HUES48 (cell line): ENCODE measurements at regions not wholly inside any gene's neighbourhood (a gene's known extent, or its start where the extent isn't known, plus 50 kb on each side); places are given as distances from the start of the nearest gene placed in this dataset.
"Not testable (repeated sequence)": the region's sequence is repeated elsewhere in the genome, so short reads cannot be mapped to it uniquely, and the experiment has no call there.

Source experiments
- H3K27ac ChIP-seq: one replicate; pipeline ENCODE4 v1.7.0; 2013; ENCODE audit warnings: low read depth, low read length, inconsistent platforms
- H3K27me3 ChIP-seq: 2 replicates; pipeline ENCODE4 v1.6.1; 2013; ENCODE audit warnings: mild to moderate bottlenecking, low read length; ENCODE audit not compliant: control insufficient read depth, insufficient read depth
- H3K36me3 ChIP-seq: 2 replicates; pipeline ENCODE4 v1.6.1; 2013; ENCODE audit warnings: low read length; ENCODE audit not compliant: control insufficient read depth, insufficient read depth
- H3K4me1 ChIP-seq: 2 replicates; pipeline ENCODE4 v1.6.1; 2013; ENCODE audit warnings: mild to moderate bottlenecking, low read length; ENCODE audit not compliant: control insufficient read depth, insufficient read depth
- H3K4me3 ChIP-seq: 2 replicates; pipeline ENCODE4 v1.5.1; 2013; ENCODE audit warnings: mild to moderate bottlenecking, low read depth, low read length
- H3K9ac ChIP-seq: 2 replicates; pipeline ENCODE4 v1.6.1; 2013; ENCODE audit warnings: mild to moderate bottlenecking, low read depth, low read length, moderate library complexity
- H3K9me3 ChIP-seq: 2 replicates; pipeline ENCODE4 v1.6.1; 2013; ENCODE audit warnings: low read length; ENCODE audit not compliant: control insufficient read depth, insufficient read depth

GRCh38 chr14:88951370-88951769, 126.9 kb downstream of the TTC8 start:
- H3K27ac ChIP-seq, result no peak overlapping the region
- no peaks in the 10 kb centered on the region; the same call in 1 of the 2 replicates for H3K9me3 ChIP-seq
- no peak overlapping the region for H3K4me3 ChIP-seq
- no peaks in the 10 kb centered on the region for H3K27me3 ChIP-seq
- H3K9ac ChIP-seq, result no peak overlapping the region
- no peaks in the 10 kb centered on the region for H3K4me1 ChIP-seq
- no peaks in the 10 kb centered on the region for H3K36me3 ChIP-seq

DNA sequence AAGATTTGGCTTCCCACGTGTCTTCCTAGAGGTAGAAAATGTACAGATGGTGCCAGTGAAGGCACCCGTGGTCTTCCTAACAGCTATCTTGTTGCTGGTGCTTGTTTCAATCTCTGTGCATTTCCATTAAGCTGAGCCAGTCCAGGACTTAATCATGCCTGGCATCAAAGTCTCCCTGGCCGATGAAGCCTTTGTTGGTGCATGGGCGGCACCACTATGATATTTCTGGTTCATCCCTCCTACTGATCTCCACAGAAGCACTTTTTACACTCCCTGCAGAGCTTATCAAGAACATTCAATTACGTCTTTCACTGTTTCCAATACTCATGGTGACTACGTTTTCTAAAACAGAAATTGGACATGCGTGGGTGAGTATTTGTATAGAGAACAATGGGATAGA, 128.4 kb downstream of the TTC8 start:
- Histone ChIP-seq H3K9me3 (no peaks in the 10 kb centered on the region; the same call in 1 of the 2 replicates), H3K4me3 (no peak overlapping the region), H3K9ac (no peak overlapping the region), H3K27me3 (no peaks in the 10 kb centered on the region), H3K4me1 (no peaks in the 10 kb centered on the region), H3K27ac (no peak overlapping the region), H3K36me3 (no peaks in the 10 kb centered on the region)

- no peaks in the 10 kb centered on the region for H3K4me1 ChIP-seq
- H3K9me3 ChIP-seq, result no peaks in the 10 kb centered on the region; the same call in 1 of the 2 replicates
- H3K4me3 ChIP-seq, result no peak overlapping the region
- H3K27me3 ChIP-seq, result no peaks in the 10 kb centered on the region
- H3K27ac ChIP-seq, result no peak overlapping the region
- H3K9ac ChIP-seq, result no peak overlapping the region
- no peaks in the 10 kb centered on the region for H3K36me3 ChIP-seq
Measured at GRCh38 chr14:88955455-88955854, 131.0 kb downstream of the TTC8 start.

- Histone ChIP-seq H3K36me3 (no peaks in the 10 kb centered on the region), H3K4me1 (no peaks in the 10 kb centered on the region), H3K4me3 (no peak overlapping the region), H3K27ac (no peak overlapping the region), H3K9me3 (no peaks in the 10 kb centered on the region), H3K27me3 (no peaks in the 10 kb centered on the region), H3K9ac (no peak overlapping the region)
Measured at GRCh38 chr14:88960496-88960895, 136.0 kb downstream of the TTC8 start.

GRCh38 chr14:88961214-88961613, 136.8 kb downstream of the TTC8 start:
- no peak overlapping the region for H3K4me3 ChIP-seq
- no peaks in the 10 kb centered on the region for H3K36me3 ChIP-seq
- H3K9ac ChIP-seq, result no peak overlapping the region
- no peaks in the 10 kb centered on the region for H3K9me3 ChIP-seq
- H3K27me3 ChIP-seq, result no peaks in the 10 kb centered on the region
- no peak overlapping the region for H3K27ac ChIP-seq
- H3K4me1 ChIP-seq, result no peaks in the 10 kb centered on the region

DNA sequence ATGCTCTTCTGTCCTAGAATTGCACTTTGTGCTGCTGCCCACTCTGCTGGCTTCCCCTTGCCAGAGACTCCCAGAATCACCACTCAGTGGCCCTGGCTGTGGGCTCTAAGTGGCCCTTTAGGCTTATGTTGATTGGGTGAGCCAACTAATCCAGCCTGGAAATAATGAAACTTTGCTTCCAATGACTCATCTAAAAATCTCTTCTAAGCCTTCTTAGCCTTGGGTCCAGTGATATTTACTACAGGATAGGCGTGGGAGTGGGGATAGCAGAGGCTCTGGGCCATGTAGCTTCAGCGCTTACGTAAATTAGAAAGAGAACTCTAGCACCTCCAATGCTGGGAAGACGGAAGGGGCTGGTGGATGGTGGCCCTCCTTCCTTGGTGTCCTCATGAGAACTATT, 137.9 kb downstream of the TTC8 start:
- H3K9ac ChIP-seq, result no peak overlapping the region
- no peak overlapping the region for H3K4me3 ChIP-seq
- H3K27ac ChIP-seq, result no peak overlapping the region
- no peaks in the 10 kb centered on the region for H3K36me3 ChIP-seq
- H3K4me1 ChIP-seq, result no peaks in the 10 kb centered on the region
- H3K9me3 ChIP-seq, result no peaks in the 10 kb centered on the region
- H3K27me3 ChIP-seq, result no peaks in the 10 kb centered on the region

GRCh38 chr14:88967299-88967698, 142.8 kb downstream of the TTC8 start:
- no peaks in the 10 kb centered on the region for H3K36me3 ChIP-seq
- H3K4me3 ChIP-seq, result no peak overlapping the region
- no peak overlapping the region for H3K9ac ChIP-seq
- no peaks in the 10 kb centered on the region for H3K9me3 ChIP-seq
- no peak overlapping the region for H3K27ac ChIP-seq
- no peaks in the 10 kb centered on the region for H3K4me1 ChIP-seq
- H3K27me3 ChIP-seq, result no peaks in the 10 kb centered on the region

GRCh38 chr14:88975043-88975830, 150.8 kb downstream of the TTC8 start:
- H3K36me3 ChIP-seq, result no peaks in the 10 kb centered on the region
- no peaks in the 10 kb centered on the region for H3K27me3 ChIP-seq
- H3K4me1 ChIP-seq, result no peaks in the 10 kb centered on the region
- no peak overlapping the region for H3K27ac ChIP-seq
- no peak overlapping the region for H3K9ac ChIP-seq
- H3K9me3 ChIP-seq, result no peaks in the 10 kb centered on the region
- no peak overlapping the region for H3K4me3 ChIP-seq

DNA sequence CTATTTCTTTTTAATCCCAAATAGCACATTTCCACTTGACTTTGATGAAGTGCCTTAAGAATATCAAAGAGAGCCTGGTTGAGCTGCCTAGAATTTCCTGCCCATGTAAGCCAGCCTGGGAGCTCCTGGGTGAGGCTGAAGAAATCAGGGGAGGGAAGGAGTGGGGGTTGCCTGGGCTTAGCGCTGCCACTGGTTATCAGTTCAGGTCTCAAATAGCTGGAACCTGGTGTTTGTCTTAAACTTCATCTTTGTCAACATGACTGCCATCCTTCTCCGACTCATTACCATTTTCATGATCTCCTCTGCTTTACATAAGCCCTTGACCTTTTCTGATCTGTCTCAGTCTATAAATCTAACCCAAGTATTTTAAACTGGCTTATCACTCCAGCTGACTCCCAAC, 151.5 kb downstream of the TTC8 start:
- H3K27ac ChIP-seq, result no peak overlapping the region
- H3K4me3 ChIP-seq, result no peak overlapping the region

GRCh38 chr14:88980907-88981306, 156.5 kb downstream of the TTC8 start:
- H3K36me3 ChIP-seq, H3K9ac ChIP-seq, H3K27ac ChIP-seq, H3K4me3 ChIP-seq, H3K9me3 ChIP-seq, H3K27me3 ChIP-seq, H3K4me1 ChIP-seq: not testable (repeated sequence)

More for the DNA sequence above, 151.5 kb downstream of the TTC8 start:
- Histone ChIP-seq H3K9ac (no peak overlapping the region), H3K9me3 (no peaks in the 10 kb centered on the region), H3K4me1 (no peaks in the 10 kb centered on the region), H3K36me3 (no peaks in the 10 kb centered on the region), H3K27me3 (no peaks in the 10 kb centered on the region)

DNA sequence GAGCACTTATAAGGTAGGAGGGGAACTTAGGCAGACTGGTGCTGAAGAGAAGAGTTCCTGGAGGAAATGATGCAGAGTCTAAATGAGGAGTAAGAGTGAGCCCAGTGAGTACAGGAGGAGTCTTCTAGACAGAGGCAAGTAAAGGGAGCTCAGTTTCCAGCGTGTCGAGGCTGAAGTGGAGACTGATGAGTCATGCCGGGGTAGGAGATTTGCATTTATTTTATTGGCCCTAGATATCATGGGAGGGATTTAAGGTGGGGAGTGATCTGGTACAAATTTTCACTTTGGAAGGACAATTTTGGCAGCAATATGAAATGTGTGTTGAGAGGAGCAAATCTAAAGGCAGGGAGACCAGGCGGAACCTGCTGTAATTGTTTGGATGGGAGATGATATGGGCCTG, 157.5 kb downstream of the TTC8 start:
- H3K9me3 ChIP-seq, result no peaks in the 10 kb centered on the region
- H3K27ac ChIP-seq, result no peak overlapping the region
- no peaks in the 10 kb centered on the region for H3K36me3 ChIP-seq
- H3K4me1 ChIP-seq, result no peaks in the 10 kb centered on the region; the same call in 1 of the 2 replicates
- no peak overlapping the region for H3K9ac ChIP-seq
- no peak overlapping the region for H3K4me3 ChIP-seq
- no peaks in the 10 kb centered on the region for H3K27me3 ChIP-seq
